ENCODE measurements at regions not wholly inside any gene's neighbourhood (a gene's known extent, or its start where the extent isn't known, plus 50 kb on each side); places are given as distances from the start of the nearest gene placed in this dataset.

DNA sequence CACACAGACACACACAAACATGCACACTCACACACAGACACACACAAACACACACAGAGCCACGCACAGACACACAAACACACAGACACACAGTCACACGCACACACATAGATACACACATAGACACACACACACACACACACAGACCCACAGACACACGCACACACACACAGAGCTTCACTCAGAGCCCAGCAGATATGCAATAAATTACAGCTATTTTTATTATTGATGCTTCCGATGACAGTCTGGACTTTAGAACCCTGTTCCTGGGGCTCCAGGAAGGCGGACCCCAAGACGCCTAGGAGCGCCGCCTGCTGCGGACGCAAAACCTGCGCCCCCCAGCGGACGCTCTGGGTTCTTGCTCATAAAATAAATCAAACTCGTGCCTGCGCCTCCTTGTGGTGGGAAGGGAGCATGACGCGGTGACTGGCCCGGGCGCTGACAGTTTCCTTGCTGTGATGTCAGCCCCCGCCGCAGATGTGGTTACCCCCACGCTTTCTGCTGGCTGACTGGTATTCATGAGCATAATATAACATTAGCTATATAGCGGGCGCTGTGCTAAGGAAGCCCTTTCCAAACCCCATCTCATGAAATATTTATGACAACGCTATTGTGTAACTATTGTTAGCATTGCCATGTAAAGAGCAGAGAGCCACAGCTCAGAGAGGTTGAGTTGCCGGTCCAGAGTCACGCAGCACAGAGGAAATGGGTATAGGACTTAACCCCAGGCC, 64.4 kb upstream of the TM9SF2 start:
- TF ChIP-seq, protein P1, sequence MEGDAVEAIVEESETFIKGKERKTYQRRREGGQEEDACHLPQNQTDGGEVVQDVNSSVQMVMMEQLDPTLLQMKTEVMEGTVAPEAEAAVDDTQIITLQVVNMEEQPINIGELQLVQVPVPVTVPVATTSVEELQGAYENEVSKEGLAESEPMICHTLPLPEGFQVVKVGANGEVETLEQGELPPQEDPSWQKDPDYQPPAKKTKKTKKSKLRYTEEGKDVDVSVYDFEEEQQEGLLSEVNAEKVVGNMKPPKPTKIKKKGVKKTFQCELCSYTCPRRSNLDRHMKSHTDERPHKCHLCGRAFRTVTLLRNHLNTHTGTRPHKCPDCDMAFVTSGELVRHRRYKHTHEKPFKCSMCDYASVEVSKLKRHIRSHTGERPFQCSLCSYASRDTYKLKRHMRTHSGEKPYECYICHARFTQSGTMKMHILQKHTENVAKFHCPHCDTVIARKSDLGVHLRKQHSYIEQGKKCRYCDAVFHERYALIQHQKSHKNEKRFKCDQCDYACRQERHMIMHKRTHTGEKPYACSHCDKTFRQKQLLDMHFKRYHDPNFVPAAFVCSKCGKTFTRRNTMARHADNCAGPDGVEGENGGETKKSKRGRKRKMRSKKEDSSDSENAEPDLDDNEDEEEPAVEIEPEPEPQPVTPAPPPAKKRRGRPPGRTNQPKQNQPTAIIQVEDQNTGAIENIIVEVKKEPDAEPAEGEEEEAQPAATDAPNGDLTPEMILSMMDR (IDR thresholded peaks at IDR 0.05 in 4 of 5, conservative IDR thresholded peaks at IDR 0.05 in 1 of 5): peak; percentile 96 to 100 (median 99)
- TF ChIP-seq POLR2A (IDR thresholded peaks at IDR 0.05): no peak
- Histone ChIP-seq H3K27me3 (no peaks in the 10 kb centered on the region), H3K9me3 (no peaks in the 10 kb centered on the region), H3K4me3 (peak overlapping the region in 1 of 4 donors; percentile 1), H3K36me3 (no peaks in the 10 kb centered on the region), H3K27ac (no peak overlapping the region), H3K4me1 (peaks cover 5 to 6% of the 10 kb centered on the region in 2 donors)
- intact Hi-C loops (cut with DNase I; ENCODE audit: low total_unique reads) (loop anchor here (1.0 kb wide), 2 partner anchors 167 to 261 kb away; no protein-coding TSS in a partner anchor), in situ Hi-C loops (cut with MboI; ENCODE audit: low sequenced_read_pairs in 4 of 4) (loop anchor here (5.0 to 25.0 kb wide), 5 partner anchors 68 to 260 kb away; partner anchors contain the start of genes GPR18 (in 1 of the 4) and TM9SF2 (in 1 of the 4))
- ATAC-seq (peak; percentile 43 to 74), DNase-seq (peak; percentile 58 to 70)

DNA sequence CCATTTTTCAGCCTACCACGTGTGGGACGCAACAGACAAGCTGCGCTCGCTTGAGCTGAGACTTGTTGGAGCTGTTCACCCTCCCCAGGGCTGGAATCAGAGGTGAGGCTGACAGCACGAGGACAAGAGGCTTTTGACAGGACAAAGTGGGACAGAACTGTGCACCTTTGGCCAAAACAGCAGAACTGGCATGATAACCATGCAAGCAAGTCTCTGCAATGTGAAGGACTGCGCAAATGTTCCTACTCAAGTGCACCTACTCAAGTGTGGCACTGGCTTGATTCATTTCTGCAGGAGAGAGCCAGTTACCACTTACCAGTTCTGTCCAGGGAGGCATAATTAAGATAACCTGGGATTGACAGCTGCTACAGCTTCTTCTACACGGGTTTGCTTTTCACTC, 62.2 kb upstream of the TM9SF2 start:
- TF ChIP-seq, protein P1 (IDR thresholded peaks at IDR 0.05 in 4 of 5, conservative IDR thresholded peaks at IDR 0.05 in 1 of 5): no peak
- TF ChIP-seq POLR2A (IDR thresholded peaks at IDR 0.05): no peak
- ATAC-seq (no peak), DNase-seq (no peak)
- H3K4me1 ChIP-seq: peaks cover 5 to 6% of the 10 kb centered on the region in 2 donors
- H3K36me3 ChIP-seq: no peaks in the 10 kb centered on the region
- H3K4me3 ChIP-seq: no peak overlapping the region
- in situ Hi-C loops (cut with MboI; ENCODE audit: low sequenced_read_pairs in 4 of 4): loop anchor here (5.0 to 25.0 kb wide), 5 partner anchors 66 to 262 kb away; partner anchors contain the start of genes GPR18 (in 1 of the 4) and TM9SF2 (in 1 of the 4)
- H3K27ac ChIP-seq: no peak overlapping the region
- no peaks in the 10 kb centered on the region for H3K9me3 ChIP-seq
- no peaks in the 10 kb centered on the region for H3K27me3 ChIP-seq
- intact Hi-C loops (cut with DNase I; ENCODE audit: low total_unique reads): no loop called here

DNA sequence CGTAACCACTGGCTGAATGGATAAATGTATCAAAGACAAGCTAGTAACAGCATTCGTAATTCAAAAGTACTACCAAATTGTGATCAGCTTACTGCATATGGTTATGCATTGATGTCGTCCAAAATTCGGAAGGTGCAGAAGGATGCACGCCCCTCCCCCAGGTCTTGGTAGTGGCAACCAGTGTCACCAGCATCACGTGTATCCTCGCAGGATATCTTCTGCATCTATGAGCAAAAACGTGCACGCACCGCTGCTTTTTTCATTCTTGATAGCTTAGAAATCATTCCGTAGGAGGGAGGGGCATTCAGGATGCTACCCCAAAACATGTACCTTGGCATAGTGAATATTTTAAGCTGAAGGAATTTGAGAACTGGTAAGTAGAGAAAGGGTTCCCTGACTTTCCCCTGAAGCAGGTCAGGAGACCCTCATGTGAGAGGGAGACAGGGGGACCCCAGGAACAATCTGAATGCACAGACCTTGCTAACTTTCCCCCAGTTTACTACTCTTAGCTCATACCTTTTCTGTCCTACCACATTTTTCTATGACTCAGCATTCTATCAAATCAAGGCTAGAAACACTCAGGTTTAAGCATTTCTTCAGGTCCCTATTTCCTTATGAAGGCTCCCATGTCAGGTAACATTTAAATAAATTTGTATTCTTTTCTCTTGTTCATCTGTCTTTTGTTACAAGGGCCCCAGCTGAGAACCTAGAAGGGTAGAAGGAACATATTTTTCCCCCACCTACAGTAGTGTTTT, 61.2 kb upstream of the TM9SF2 start:
- in situ Hi-C loops (cut with MboI; ENCODE audit: low sequenced_read_pairs in 4 of 4): loop anchor here (5.0 to 25.0 kb wide), 5 partner anchors 65 to 263 kb away; partner anchors contain the start of genes GPR18 (in 1 of the 4) and TM9SF2 (in 1 of the 4)
- ATAC-seq: no peak
- DNase-seq: no peak
- Histone ChIP-seq H3K27ac (no peak overlapping the region), H3K4me1 (peaks cover 5 to 6% of the 10 kb centered on the region in 2 donors), H3K4me3 (no peak overlapping the region), H3K27me3 (no peaks in the 10 kb centered on the region), H3K36me3 (no peaks in the 10 kb centered on the region), H3K9me3 (no peaks in the 10 kb centered on the region)
- intact Hi-C loops (cut with DNase I; ENCODE audit: low total_unique reads): loop anchor here (10.0 kb wide), 1 partner anchor 1075 kb away; no protein-coding TSS in a partner anchor
- TF ChIP-seq POLR2A (IDR thresholded peaks at IDR 0.05): no peak
- TF ChIP-seq, protein P1 (IDR thresholded peaks at IDR 0.05 in 4 of 5, conservative IDR thresholded peaks at IDR 0.05 in 1 of 5): no peak

DNA sequence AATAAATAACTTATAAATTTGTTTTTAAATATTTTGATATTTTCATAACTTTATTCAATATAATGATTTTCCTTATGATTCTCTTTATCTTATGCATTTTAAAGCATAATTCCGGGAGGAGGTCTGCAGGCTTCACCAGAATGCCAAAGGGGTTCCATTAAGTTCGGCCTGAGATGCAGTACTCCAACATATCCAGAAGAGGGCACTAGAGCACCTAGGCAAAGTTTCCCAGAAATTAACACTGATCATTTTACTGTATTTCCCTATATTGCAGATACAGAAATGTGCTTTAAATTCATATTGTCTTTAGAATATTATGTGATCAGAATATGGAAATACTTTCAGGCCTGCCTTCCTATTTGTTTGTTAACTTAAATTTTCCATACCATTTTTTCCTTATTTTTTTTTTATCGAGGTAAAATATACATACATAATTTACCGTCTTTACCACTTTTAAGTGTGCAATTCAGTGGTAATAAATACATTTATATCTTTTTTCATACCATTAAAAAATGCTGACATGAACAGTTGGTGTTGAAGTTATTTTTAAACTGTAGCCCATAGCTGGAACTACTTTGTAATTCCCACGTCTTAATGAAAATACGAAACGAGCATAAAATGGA, 58.9 kb upstream of the TM9SF2 start:
- Histone ChIP-seq H3K4me3 (no peak overlapping the region), H3K36me3 (no peaks in the 10 kb centered on the region), H3K27ac (no peak overlapping the region), H3K4me1 (no peaks in the 10 kb centered on the region), H3K9me3 (no peaks in the 10 kb centered on the region), H3K27me3 (no peaks in the 10 kb centered on the region)
- DNase-seq (no peak), ATAC-seq (no peak)
- in situ Hi-C loops (cut with MboI; ENCODE audit: low sequenced_read_pairs in 4 of 4) (loop anchor here in 1 of 4 donors (25.0 kb wide), 1 partner anchor 180 kb away; the partner anchor contains the start of gene GPR18), intact Hi-C loops (cut with DNase I; ENCODE audit: low total_unique reads) (loop anchor here (2.0 to 10.0 kb wide), 2 partner anchors 56 to 1072 kb away; no protein-coding TSS in a partner anchor)
- no peak for TF ChIP-seq POLR2A (IDR thresholded peaks at IDR 0.05)
- TF ChIP-seq, protein P1 (IDR thresholded peaks at IDR 0.05 in 4 of 5, conservative IDR thresholded peaks at IDR 0.05 in 1 of 5): peak; percentile 64 to 96 (median 86)

All from gastrocnemius medialis (tissue), 4 donors.